CD4-positive, alpha-beta memory T cell (primary cell): ENCODE measurements at regions not wholly inside any gene's neighbourhood (a gene's known extent, or its start where the extent isn't known, plus 50 kb on each side); places are given as distances from the start of the nearest gene placed in this dataset.

ENCODE experiments used
- CTCF ChIA-PET: fragments of 350-600 bp; sonication (Branson Sonifier 250); formaldehyde crosslinking; loops from one replicate; lab custom pipeline; 2021; ENCODE audit warnings: inconsistent platforms; ENCODE audit not compliant: partially characterized antibody; lab: Charles Lee
- POLR2A ChIA-PET: fragments of 350-600 bp; sonication (Branson Sonifier 250); formaldehyde crosslinking; loops from one replicate; lab custom pipeline; 2021; ENCODE audit not compliant: partially characterized antibody; lab: Charles Lee
- DNase-seq, 5 donors: peaks; one replicate each; pipeline versions ENCODE4 v3.0.0 to v3.0.0-alpha.2; 2020 to 2022; ENCODE audit warnings: mixed read lengths in 1 of 5
- H3K27ac ChIP-seq: one replicate; pipeline ENCODE4 v1.7.0; 2013; ENCODE audit warnings: low read depth, low read length
- H3K27me3 ChIP-seq: 2 replicates; pipeline ENCODE4 v1.7.0; 2013; ENCODE audit warnings: mild to moderate bottlenecking, low read length, moderate library complexity; ENCODE audit not compliant: insufficient read depth
- H3K36me3 ChIP-seq: 2 replicates; pipeline ENCODE4 v1.7.0; 2013; ENCODE audit warnings: mild to moderate bottlenecking, low read length, moderate library complexity; ENCODE audit not compliant: insufficient read depth
- H3K4me1 ChIP-seq: 2 replicates; pipeline ENCODE4 v1.7.0; 2013; ENCODE audit warnings: mild to moderate bottlenecking, low read length, moderate library complexity; ENCODE audit not compliant: insufficient read depth
- H3K4me3 ChIP-seq, 2 donors: one replicate each; pipeline ENCODE4 v1.7.0; 2013; ENCODE audit warnings: low read length in 2 of 2, mild to moderate bottlenecking in 1 of 2
- H3K9me3 ChIP-seq, 2 donors: one replicate each; pipeline ENCODE4 v1.7.0; 2013; ENCODE audit warnings: low read length in 2 of 2, control low read depth in 1 of 2; ENCODE audit not compliant: control insufficient read depth in 1 of 2
- H3K27ac Mint-ChIP-seq, 7 donors: one replicate each; pipeline ENCODE4 v1.8.0; 2020 to 2021; ENCODE audit warnings: mixed read lengths in 7 of 7, mild to moderate bottlenecking in 6 of 7, inconsistent platforms in 3 of 7, moderate library complexity in 3 of 7
- H3K27me3 Mint-ChIP-seq, 2 donors: one replicate each; pipeline ENCODE4 v1.8.0; 2020 to 2021; ENCODE audit warnings: mixed read lengths in 2 of 2
- H3K36me3 Mint-ChIP-seq, 2 donors: one replicate each; pipeline ENCODE4 v1.8.0; 2020 to 2021; ENCODE audit warnings: mixed read lengths in 2 of 2, inconsistent platforms in 1 of 2, mild to moderate bottlenecking in 1 of 2
- H3K4me1 Mint-ChIP-seq, 4 donors: one replicate each; pipeline ENCODE4 v1.8.0; 2020 to 2021; ENCODE audit warnings: mixed read lengths in 4 of 4, mild to moderate bottlenecking in 1 of 4
- H3K4me3 Mint-ChIP-seq, 8 donors: one replicate each; pipeline ENCODE4 v1.8.0; 2020 to 2021; ENCODE audit warnings: mixed read lengths in 8 of 8, mild to moderate bottlenecking in 7 of 8, moderate library complexity in 6 of 8, inconsistent platforms in 3 of 8
- H3K9me3 Mint-ChIP-seq, 8 donors: one replicate each; pipeline ENCODE4 v1.8.0; 2020 to 2021; ENCODE audit warnings: mixed read lengths in 8 of 8, mild to moderate bottlenecking in 5 of 8, inconsistent platforms in 3 of 8, moderate library complexity in 1 of 8
- intact Hi-C: fragments of 100-400 bp; cut with micrococcal nuclease; formaldehyde crosslinking; loops from one replicate; pipeline ENCODE4 v1.15.1; 2023

DNA sequence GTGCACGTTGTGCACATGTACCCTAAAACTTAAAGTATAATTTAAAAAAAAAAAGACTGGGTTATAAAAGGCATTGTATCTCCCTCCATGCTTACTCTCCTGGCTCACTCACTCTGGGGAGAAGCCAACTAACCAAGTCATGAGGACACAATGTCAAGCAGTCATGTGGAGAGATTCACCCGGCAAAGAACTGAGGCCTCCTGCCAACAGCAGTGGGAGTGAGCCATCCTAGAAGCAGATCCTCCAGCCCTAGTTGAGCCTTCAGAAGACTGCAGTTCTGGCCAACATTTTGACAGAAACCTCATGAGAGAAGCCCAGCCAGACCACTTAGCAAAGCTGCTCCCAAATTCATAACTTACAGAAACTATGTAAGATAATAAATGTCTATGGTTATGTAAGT is 521.7 kb upstream of the FZD8 start:
- Histone ChIP-seq H3K4me1 (no peaks in the 10 kb centered on the region), H3K27me3 (no peaks in the 10 kb centered on the region), H3K27ac (no peak overlapping the region), H3K4me3 (no peak overlapping the region), H3K36me3 (no peaks in the 10 kb centered on the region), H3K9me3 (no peaks in the 10 kb centered on the region)
- Mint-ChIP-seq H3K27me3 (no peaks in the 10 kb centered on the region), H3K27ac (no peak overlapping the region), H3K9me3 (peaks cover 0 to 7% (median 1%) of the 10 kb centered on the region in 8 donors), H3K4me1 (no peaks in the 10 kb centered on the region), H3K4me3 (no peak overlapping the region), H3K36me3 (no peaks in the 10 kb centered on the region)
- intact Hi-C loops, result no loop called here
- POLR2A ChIA-PET, result no interaction called here
- no peak for DNase-seq
- CTCF ChIA-PET, result no interaction called here

DNA sequence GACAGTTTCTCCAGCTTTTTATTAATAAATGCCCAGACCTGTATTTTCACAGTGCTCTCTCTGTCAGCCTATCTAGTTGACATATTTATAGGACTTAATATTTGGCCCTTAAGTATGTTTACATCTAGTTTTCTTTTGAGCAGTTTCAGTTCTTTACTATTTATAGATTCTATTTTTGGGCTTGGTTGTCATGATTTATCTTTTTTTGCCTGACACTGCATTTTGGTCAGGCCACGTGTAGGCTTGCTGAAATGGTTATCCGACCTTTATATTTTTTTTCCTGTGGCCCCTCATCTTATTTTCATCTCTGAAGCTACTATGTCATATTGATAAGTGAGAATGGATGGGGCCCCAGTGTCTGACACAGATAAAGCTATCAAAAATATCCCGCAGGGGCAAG is 515.4 kb upstream of the FZD8 start:
- Histone ChIP-seq H3K27me3 (no peaks in the 10 kb centered on the region), H3K4me3 (no peak overlapping the region), H3K27ac (no peak overlapping the region), H3K36me3 (no peaks in the 10 kb centered on the region), H3K9me3 (no peaks in the 10 kb centered on the region), H3K4me1 (no peaks in the 10 kb centered on the region)
- H3K4me1 Mint-ChIP-seq, result no peaks in the 10 kb centered on the region
- DNase-seq, result no peak
- ChIA-PET CTCF (no interaction called here), POLR2A (no interaction called here)
- H3K4me3 Mint-ChIP-seq, result no peak overlapping the region
- H3K36me3 Mint-ChIP-seq, result no peaks in the 10 kb centered on the region
- intact Hi-C loops, result no loop called here
- H3K9me3 Mint-ChIP-seq, result peaks cover 0 to 12% (median 3%) of the 10 kb centered on the region in 8 donors
- H3K27me3 Mint-ChIP-seq, result no peaks in the 10 kb centered on the region
- no peak overlapping the region for H3K27ac Mint-ChIP-seq

DNA sequence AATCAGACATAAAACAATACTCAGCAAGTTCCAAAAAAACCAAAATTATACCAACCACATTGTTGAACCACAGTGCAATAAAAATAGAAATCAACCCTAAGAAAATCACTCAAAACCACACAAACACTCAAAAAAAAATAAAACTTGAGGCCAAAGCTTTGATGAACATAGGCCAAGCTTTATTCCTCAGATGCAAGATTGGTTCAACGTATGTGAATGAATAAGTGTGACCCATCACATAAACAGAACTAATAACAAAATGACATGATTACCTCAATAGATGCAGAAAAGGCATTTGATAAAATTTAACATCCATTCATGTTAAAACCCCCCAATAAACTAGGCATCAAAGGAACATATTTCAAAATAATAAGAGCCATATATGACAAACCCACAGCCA is 506.1 kb upstream of the FZD8 start:
- Mint-ChIP-seq H3K9me3 (peaks cover 2 to 8% (median 4%) of the 10 kb centered on the region in 8 donors), H3K27ac (no peak overlapping the region), H3K27me3 (no peaks in the 10 kb centered on the region), H3K36me3 (no peaks in the 10 kb centered on the region), H3K4me1 (no peaks in the 10 kb centered on the region), H3K4me3 (no peak overlapping the region)
- no peaks in the 10 kb centered on the region for H3K36me3 ChIP-seq
- H3K27ac ChIP-seq, result no peak overlapping the region
- CTCF ChIA-PET, result no interaction called here
- DNase-seq, result no peak
- H3K27me3 ChIP-seq, result no peaks in the 10 kb centered on the region
- no peaks in the 10 kb centered on the region for H3K4me1 ChIP-seq
- POLR2A ChIA-PET, result no interaction called here
- H3K9me3 ChIP-seq, result no peaks in the 10 kb centered on the region
- intact Hi-C loops, result no loop called here
- no peak overlapping the region for H3K4me3 ChIP-seq

DNA sequence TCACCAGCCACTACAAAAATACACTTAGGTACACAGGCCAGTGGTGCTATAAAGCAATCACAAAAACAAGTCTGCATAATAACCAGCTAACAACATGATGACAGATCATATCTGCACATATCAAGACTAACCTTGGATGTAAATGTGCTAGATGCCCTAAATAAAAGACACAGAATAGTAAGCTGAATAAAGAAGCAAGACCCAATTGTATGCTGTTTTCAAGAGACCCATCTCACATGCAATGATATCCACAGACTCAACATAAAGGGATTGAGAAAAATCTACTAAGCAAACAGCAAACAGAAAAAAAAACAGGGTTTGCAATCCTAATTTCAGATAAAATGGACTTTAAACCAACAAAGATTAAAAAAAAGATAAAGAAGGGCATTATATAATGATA is 505.4 kb upstream of the FZD8 start:
- ChIA-PET CTCF (no interaction called here), POLR2A (no interaction called here)
- no peak for DNase-seq
- intact Hi-C loops, result no loop called here
- Mint-ChIP-seq H3K36me3 (no peaks in the 10 kb centered on the region), H3K4me1 (no peaks in the 10 kb centered on the region), H3K4me3 (no peak overlapping the region), H3K9me3 (peaks cover 2 to 8% (median 4%) of the 10 kb centered on the region in 8 donors), H3K27me3 (no peaks in the 10 kb centered on the region), H3K27ac (no peak overlapping the region)
- no peaks in the 10 kb centered on the region for H3K27me3 ChIP-seq
- H3K4me1 ChIP-seq, result no peaks in the 10 kb centered on the region
- H3K27ac ChIP-seq, result no peak overlapping the region
- H3K36me3 ChIP-seq, result no peaks in the 10 kb centered on the region
- no peaks in the 10 kb centered on the region for H3K9me3 ChIP-seq
- no peak overlapping the region for H3K4me3 ChIP-seq

DNA sequence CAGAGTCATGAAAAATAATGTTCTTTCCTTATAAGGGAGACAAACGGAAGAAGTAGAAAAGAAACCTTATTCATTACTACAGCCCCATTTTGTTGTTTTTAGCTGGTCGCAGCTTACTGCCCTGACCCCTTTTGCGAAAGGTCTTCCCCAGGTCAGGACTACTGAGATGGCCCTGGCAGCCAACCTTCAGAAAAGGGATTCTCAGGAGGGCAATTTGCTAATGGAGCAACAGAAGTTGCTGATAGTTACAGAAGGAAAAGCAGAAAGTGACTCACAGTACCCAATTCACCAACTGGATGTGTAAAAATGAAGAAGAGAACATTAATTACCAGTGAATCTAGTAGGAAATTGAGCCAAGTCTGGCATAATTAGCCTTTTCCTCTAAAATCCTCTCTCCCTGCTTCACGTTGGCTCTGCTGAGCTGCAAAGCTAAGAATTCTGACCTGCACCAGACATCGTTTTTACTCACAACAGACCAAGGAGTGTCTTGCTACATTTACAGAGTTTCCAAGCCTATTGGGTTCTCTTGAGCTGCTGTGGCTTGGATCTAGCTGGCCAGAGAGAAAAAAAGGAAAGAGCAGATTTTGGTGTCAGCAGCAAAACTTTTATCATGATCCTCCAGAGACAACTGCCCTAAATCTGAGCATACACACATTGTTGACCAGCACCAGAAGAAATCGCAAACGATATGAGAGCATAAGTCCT is 499.9 kb upstream of the FZD8 start:
- Histone ChIP-seq H3K9me3 (no peaks in the 10 kb centered on the region), H3K27ac (no peak overlapping the region), H3K27me3 (no peaks in the 10 kb centered on the region), H3K4me1 (no peaks in the 10 kb centered on the region), H3K4me3 (no peak overlapping the region), H3K36me3 (no peaks in the 10 kb centered on the region)
- H3K4me1 Mint-ChIP-seq, result no peaks in the 10 kb centered on the region
- H3K9me3 Mint-ChIP-seq, result peaks cover 0 to 13% (median 3%) of the 10 kb centered on the region in 8 donors
- ChIA-PET CTCF (interaction anchor here (1.3 kb wide), 1 partner anchor 9 kb away, joined by 3 read pairs; no protein-coding TSS in a partner anchor), POLR2A (no interaction called here)
- no peaks in the 10 kb centered on the region for H3K27me3 Mint-ChIP-seq
- H3K36me3 Mint-ChIP-seq, result no peaks in the 10 kb centered on the region
- no peak for DNase-seq
- H3K4me3 Mint-ChIP-seq, result no peak overlapping the region
- no peak overlapping the region for H3K27ac Mint-ChIP-seq
- intact Hi-C loops, result no loop called here

DNA sequence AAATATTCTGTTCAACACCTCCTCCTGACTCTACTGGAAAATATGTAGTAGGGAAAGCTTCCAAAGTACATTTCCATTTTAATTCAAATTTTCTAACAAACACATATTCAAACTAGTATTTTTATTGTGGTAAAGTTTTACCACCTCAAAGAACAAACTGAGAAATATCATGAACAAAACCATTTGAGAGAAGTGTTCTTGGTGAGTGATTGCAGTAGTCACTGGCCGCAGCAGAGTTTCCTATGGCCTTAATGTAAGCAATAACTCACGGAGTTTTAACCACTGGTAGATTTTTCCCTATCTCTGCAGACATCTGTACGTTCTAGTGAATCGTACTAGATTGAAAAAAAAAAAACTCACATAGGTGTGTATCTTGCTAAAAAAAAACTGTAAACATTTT is 487.0 kb upstream of the FZD8 start:
- no peaks in the 10 kb centered on the region for H3K4me1 Mint-ChIP-seq
- H3K27ac ChIP-seq, result no peak overlapping the region
- intact Hi-C loops, result no loop called here

DNA sequence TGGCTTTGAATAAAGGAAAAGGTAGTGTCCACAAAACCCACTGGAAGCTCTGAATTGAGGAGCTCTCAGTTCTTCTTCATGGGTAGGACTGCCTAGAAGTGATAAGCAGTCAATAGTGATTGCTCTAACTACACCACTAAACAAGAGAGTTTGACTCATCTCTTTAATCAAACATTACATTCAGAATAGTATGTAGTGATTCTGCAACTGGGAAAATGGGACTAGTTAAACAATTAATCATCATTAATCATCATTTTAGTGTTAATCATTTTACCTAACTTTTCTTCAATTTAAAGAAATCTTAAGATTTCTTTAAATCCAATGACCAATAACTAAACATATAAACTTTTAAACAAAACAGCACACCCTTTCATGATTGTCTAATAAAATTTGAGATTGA is 484.0 kb upstream of the FZD8 start:
- Mint-ChIP-seq H3K4me1 (peaks cover 0 to 1% (median 0%) of the 10 kb centered on the region in 4 donors), H3K27me3 (no peaks in the 10 kb centered on the region), H3K36me3 (no peaks in the 10 kb centered on the region), H3K9me3 (peaks cover 0 to 18% (median 5%) of the 10 kb centered on the region in 8 donors), H3K27ac (no peak overlapping the region), H3K4me3 (no peak overlapping the region)
- intact Hi-C loops, result no loop called here
- no peak overlapping the region for H3K27ac ChIP-seq
- CTCF ChIA-PET, result no interaction called here
- H3K4me1 ChIP-seq, result no peaks in the 10 kb centered on the region
- H3K36me3 ChIP-seq, result no peaks in the 10 kb centered on the region
- no peaks in the 10 kb centered on the region for H3K27me3 ChIP-seq
- H3K4me3 ChIP-seq, result no peak overlapping the region
- H3K9me3 ChIP-seq, result no peaks in the 10 kb centered on the region
- POLR2A ChIA-PET, result no interaction called here
- no peak for DNase-seq

More for the DNA sequence above, 487.0 kb upstream of the FZD8 start:
- no peaks in the 10 kb centered on the region for H3K27me3 Mint-ChIP-seq
- H3K9me3 ChIP-seq, result no peaks in the 10 kb centered on the region
- POLR2A ChIA-PET, result no interaction called here
- H3K36me3 ChIP-seq, result no peaks in the 10 kb centered on the region
- H3K4me3 Mint-ChIP-seq, result no peak overlapping the region
- peaks cover 0 to 11% (median 3%) of the 10 kb centered on the region in 8 donors for H3K9me3 Mint-ChIP-seq
- no peaks in the 10 kb centered on the region for H3K27me3 ChIP-seq
- no peak for DNase-seq
- H3K27ac Mint-ChIP-seq, result no peak overlapping the region
- no peaks in the 10 kb centered on the region for H3K36me3 Mint-ChIP-seq
- no peaks in the 10 kb centered on the region for H3K4me1 ChIP-seq
- H3K4me3 ChIP-seq, result no peak overlapping the region
- CTCF ChIA-PET, result no interaction called here
